ENCODE measurements at regions not wholly inside any gene's neighbourhood (a gene's known extent, or its start where the extent isn't known, plus 50 kb on each side); places are given as distances from the start of the nearest gene placed in this dataset.

DNA sequence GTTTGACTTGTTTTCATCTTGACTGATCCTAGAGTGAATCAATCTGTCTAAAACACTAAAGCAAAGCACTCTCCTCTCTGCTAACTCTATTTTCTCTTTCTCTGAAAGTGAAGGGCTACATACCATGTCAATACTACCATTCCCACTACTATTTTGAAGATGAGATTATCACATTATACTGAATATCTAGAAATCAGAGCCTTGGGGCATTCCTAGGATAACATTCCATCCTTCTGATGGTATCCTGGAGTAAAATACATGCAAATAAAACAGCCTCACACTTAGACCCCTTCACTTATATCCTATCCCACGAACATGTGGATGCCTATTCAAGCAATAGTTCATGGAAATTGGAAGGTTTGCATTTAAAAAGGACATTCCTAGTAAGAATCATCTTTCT, 309.3 kb upstream of the ACTBL2 start:
- DNase-seq (ENCODE audit: extremely low read depth, low read depth), result no peak
- TF ChIP-seq, protein P1, sequence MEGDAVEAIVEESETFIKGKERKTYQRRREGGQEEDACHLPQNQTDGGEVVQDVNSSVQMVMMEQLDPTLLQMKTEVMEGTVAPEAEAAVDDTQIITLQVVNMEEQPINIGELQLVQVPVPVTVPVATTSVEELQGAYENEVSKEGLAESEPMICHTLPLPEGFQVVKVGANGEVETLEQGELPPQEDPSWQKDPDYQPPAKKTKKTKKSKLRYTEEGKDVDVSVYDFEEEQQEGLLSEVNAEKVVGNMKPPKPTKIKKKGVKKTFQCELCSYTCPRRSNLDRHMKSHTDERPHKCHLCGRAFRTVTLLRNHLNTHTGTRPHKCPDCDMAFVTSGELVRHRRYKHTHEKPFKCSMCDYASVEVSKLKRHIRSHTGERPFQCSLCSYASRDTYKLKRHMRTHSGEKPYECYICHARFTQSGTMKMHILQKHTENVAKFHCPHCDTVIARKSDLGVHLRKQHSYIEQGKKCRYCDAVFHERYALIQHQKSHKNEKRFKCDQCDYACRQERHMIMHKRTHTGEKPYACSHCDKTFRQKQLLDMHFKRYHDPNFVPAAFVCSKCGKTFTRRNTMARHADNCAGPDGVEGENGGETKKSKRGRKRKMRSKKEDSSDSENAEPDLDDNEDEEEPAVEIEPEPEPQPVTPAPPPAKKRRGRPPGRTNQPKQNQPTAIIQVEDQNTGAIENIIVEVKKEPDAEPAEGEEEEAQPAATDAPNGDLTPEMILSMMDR (IDR thresholded peaks at IDR 0.05; ENCODE audit: low read depth, low read length), result no peak

DNA sequence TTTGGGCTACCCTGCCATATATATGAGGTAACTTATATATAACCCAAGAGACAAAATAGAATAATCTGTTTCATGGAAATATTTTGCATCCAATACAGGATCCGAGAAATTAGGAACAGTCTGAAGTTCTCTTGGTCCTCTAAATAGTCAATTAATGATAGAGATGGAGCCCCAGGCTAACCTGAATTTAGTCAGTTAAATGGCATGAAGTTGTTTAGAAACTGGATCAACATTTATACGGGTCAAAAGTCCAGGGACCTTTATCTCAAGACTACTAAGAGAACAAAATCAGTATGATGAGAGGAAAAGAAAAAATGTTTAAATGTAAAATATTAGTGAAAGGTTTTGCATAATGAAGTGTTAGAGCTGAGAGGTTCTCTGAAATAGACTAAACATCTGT, 303.3 kb upstream of the ACTBL2 start:
- no peak for DNase-seq (ENCODE audit: extremely low read depth, low read depth)
- TF ChIP-seq, protein P1 (IDR thresholded peaks at IDR 0.05; ENCODE audit: low read depth, low read length), result no peak

DNA sequence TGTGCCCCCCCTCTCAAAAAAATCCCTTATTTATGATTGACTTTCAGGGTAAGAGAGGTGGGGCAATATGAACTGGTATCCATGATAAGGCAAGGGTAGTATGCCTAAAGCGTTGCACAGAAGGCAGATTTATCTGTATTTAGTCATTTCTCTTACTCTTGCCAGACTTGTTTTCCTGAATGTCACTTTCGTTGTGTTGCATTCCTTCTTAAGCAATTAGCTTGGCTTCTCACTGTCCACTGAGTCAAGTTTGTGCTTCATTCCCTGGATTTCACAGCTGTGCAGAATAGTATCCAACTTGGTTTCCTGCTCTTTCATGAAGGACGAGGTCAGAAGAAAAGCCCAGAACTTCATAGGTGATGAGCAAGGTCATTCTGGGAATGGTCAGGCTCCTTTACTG, 301.5 kb upstream of the ACTBL2 start:
- TF ChIP-seq, protein P1 (IDR thresholded peaks at IDR 0.05; ENCODE audit: low read depth, low read length), result no peak
- DNase-seq (ENCODE audit: extremely low read depth, low read depth), result no peak

DNA sequence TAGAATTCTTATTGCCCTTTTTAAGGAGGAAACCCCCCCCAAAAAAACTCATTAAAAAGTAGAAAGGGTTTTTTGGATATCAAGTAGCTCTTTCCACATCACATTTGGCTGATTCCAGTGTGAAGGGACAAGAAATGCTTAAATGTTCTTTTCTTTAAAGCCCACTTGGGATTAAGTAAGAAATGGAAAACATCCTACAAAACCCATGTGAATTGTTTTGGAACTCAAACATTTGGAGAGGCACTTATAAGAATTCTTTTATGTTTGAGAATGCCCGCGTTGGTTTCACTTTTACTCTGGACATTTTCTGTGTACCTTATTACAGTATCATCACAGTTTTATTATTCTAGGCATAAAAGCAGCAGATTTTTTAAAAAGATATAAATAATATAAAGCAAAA, 301.1 kb upstream of the ACTBL2 start:
- no peak for DNase-seq (ENCODE audit: extremely low read depth, low read depth)
- TF ChIP-seq, protein P1 (IDR thresholded peaks at IDR 0.05; ENCODE audit: low read depth, low read length), result no peak

DNA sequence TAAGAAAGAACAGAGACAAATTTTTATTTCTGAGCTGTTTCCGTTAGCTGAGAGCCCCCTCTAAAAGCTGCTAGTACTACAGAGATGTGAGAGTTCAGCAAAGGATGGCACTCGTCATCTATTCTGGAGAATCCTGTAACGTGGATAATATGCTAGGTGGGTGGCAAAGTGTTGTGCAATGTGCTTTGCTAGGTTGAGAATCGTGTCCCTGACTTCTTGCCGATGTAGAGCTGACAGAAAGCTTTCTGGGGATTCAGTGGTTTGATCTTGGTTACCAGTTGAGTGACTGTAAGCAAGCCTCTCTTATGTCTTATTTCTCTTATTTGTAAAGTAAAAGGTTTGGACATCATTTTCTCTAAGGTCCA, 298.3 kb upstream of the ACTBL2 start:
- no peak for DNase-seq (ENCODE audit: extremely low read depth, low read depth)
- TF ChIP-seq, protein P1 (IDR thresholded peaks at IDR 0.05; ENCODE audit: low read depth, low read length), result no peak

DNA sequence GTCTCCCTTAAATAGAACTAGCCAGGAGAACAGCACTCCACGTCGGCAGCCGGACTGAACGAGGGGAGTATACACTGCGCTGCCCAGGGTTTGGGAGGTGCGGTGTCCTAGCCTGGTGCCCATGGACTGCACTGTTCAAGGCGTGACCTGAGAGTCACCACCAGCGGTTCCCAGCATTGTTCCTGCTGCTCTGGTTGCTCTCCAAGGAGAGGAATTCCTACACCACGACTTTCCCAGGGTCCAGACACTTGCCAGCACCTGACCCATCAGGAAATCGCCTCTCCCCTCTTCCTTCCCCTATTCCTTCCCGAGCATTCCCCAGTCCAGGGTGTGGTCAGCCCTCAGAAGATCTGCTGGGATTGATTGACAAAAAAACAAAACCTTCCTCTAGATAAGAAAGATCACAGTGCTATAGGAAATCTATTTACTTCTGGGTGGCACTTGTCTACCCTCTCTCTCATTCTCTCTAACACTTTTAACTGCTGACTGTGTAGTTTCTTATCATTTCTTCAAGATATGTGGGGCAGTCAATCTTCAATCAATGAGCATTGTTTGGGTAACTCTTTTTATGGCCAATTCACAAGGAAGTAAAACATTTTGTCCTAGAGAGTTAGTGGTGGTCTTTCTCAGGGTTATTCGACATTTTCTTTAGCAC, 297.8 kb upstream of the ACTBL2 start:
- no peak for DNase-seq (ENCODE audit: extremely low read depth, low read depth)
- TF ChIP-seq, protein P1 (IDR thresholded peaks at IDR 0.05; ENCODE audit: low read depth, low read length), result no peak

DNA sequence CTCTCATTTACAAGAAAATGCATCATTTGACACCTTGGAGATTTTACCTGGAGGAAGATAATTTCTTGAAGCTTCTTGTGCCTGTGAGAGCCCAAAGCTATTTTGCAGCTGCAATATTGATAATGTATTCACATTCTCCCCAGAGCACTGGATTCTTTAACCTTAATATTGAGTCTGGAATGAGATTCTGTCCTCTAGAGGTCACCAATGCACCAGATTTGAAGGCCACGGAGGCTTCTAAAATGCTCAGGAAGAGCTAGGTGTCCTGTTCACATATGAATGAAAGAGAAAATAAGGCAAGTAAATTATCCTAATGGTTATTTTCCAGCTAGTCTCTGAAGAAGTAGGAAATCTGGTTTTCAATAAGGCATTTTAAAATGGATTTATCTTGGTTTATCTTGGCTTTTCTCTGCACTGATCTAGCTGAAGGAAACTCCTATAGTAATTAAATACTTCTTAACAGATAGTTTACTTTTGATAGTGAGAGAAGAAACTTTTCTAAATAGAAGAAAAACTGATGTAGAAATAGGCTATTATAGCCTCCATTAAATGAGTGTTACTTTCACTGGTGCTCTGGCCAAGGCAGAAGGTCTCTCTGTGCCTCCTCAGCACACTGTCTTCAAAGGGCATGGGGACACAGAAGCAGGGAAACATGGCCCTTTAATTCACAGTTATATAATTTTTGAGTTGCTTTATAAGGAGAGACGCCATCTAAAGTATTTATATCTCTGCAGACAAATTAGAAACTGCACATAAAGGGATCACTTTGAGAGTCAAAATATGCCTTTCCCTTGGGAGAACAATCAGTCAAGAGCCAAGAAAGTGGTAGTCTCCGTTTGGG, 297.0 kb upstream of the ACTBL2 start:
- TF ChIP-seq, protein P1 (IDR thresholded peaks at IDR 0.05; ENCODE audit: low read depth, low read length), result peak; percentile 67
- peak; percentile 51 for DNase-seq (ENCODE audit: extremely low read depth, low read depth)

Data from AG09319 (cell line).